LoVo (cell line): ENCODE measurements at regions not wholly inside any gene's neighbourhood (a gene's known extent, or its start where the extent isn't known, plus 50 kb on each side); places are given as distances from the start of the nearest gene placed in this dataset.

ENCODE experiments used
- DNase-seq: peaks from one replicate; pipeline ENCODE4 v3.0.0-alpha.2; 2016; ENCODE audit warnings: low spot score

GRCh38 chr7:130897515-130898419 lies 163.8 kb upstream of the KLF14 start:
- no peak for DNase-seq

- DNase-seq: no peak
Measured at GRCh38 chr7:130899071-130899560, 165.1 kb upstream of the KLF14 start.

GRCh38 chr7:130899638-130900401 lies 165.8 kb upstream of the KLF14 start:
- peak; percentile 85 for DNase-seq

GRCh38 chr7:130900471-130901076 lies 166.6 kb upstream of the KLF14 start:
- no peak for DNase-seq

- DNase-seq: peak; percentile 92
Measured at GRCh38 chr7:130901209-130901783, 167.3 kb upstream of the KLF14 start.

- DNase-seq: no peak
Measured at GRCh38 chr7:130902755-130903357, 168.8 kb upstream of the KLF14 start.

- DNase-seq: peak; percentile 67
Measured at GRCh38 chr7:130903358-130903974, 169.5 kb upstream of the KLF14 start.

- peak; percentile 96 for DNase-seq
Measured at GRCh38 chr7:130904031-130904757, 170.2 kb upstream of the KLF14 start.

- no peak for DNase-seq
Measured at GRCh38 chr7:130904792-130905191, 170.8 kb upstream of the KLF14 start.

GRCh38 chr7:130906575-130906974 lies 172.6 kb upstream of the KLF14 start:
- no peak for DNase-seq

- DNase-seq: no peak
Measured at GRCh38 chr7:130907439-130907838, 173.4 kb upstream of the KLF14 start.

GRCh38 chr7:130908345-130909160 lies 174.5 kb upstream of the KLF14 start:
- no peak for DNase-seq

- no peak for DNase-seq
Measured at GRCh38 chr7:130909161-130909836, 175.3 kb upstream of the KLF14 start.

- DNase-seq: no peak
Measured at GRCh38 chr7:130909881-130910672, 176.1 kb upstream of the KLF14 start.

GRCh38 chr7:130910949-130911944 lies 177.2 kb upstream of the KLF14 start:
- no peak for DNase-seq

- DNase-seq: peak; percentile 88
Measured at GRCh38 chr7:130912082-130912861, 178.3 kb upstream of the KLF14 start.
